IMR-90 (cell line): ENCODE measurements at regions not wholly inside any gene's neighbourhood (a gene's known extent, or its start where the extent isn't known, plus 50 kb on each side); places are given as distances from the start of the nearest gene placed in this dataset.

Experiments used
- ATAC-seq: fragments of 200-7000 bp; cut with Tn5 transposase; 2 replicates; pipeline ENCODE4 v1.9.1; 2020; ENCODE audit warnings: low read depth, mild to moderate bottlenecking, moderate library complexity
- BruUV-seq: library from RNA; stranded (reverse); fragments of 400-500 nt; replicated peaks from 2 replicates; lab custom pipeline; 2021; lab: Mats Ljungman, UMichigan
- CTCF ChIA-PET: fragments of 300-600 bp; formaldehyde crosslinking; extraction: SDS; loops from one replicate; lab custom pipeline; 2021; ENCODE audit warnings: antibody characterized with exemption; lab: Yijun Ruan, JAX
- POLR2A ChIA-PET: fragments of 300-600 bp; sonication (Branson Sonifier 250); formaldehyde crosslinking; loops from one replicate; lab custom pipeline; 2022; ENCODE audit warnings: antibody characterized with exemption; ENCODE audit not compliant: unreplicated experiment; lab: Charles Lee
- DNase-seq: peaks from one replicate; pipeline ENCODE4 v3.0.0; 2013
- H2AFZ ChIP-seq: replicated peaks from 2 replicates; pipeline ENCODE3; 2013; ENCODE audit warnings: low read length, mild to moderate bottlenecking; ENCODE audit not compliant: poor library complexity
- H2AK5ac ChIP-seq: 2 replicates; pipeline ENCODE4 v1.6.1; 2013; ENCODE audit warnings: low read depth, low read length, inconsistent platforms
- H2AK9ac ChIP-seq: replicated peaks from 2 replicates; pipeline ENCODE3; 2013; ENCODE audit warnings: mild to moderate bottlenecking, low read depth, low read length, moderate library complexity; ENCODE audit not compliant: poor library complexity
- H2BK120ac ChIP-seq: 2 replicates; pipeline ENCODE4 v1.6.1; 2013; ENCODE audit warnings: low read depth, low read length, inconsistent platforms
- H2BK15ac ChIP-seq: 3 replicates; pipeline ENCODE4 v1.6.1; 2013; ENCODE audit warnings: low read depth, low read length, inconsistent platforms
- H2BK20ac ChIP-seq: 2 replicates; pipeline ENCODE4 v1.6.1; 2013; ENCODE audit warnings: low read depth, mild to moderate bottlenecking, inconsistent platforms, low read length, moderate library complexity
- H2BK5ac ChIP-seq: 2 replicates; pipeline ENCODE4 v1.6.1; 2013; ENCODE audit warnings: mild to moderate bottlenecking, low read depth, low read length, inconsistent platforms; ENCODE audit not compliant: poor library complexity, severe bottlenecking
- H3K14ac ChIP-seq: replicated peaks from 2 replicates; pipeline ENCODE4 v1.6.1; 2013; ENCODE audit warnings: low read depth, low read length, inconsistent platforms
- H3K18ac ChIP-seq: 2 replicates; pipeline ENCODE4 v1.6.1; 2013; ENCODE audit warnings: low read depth, low read length, control low read depth
- H3K23ac ChIP-seq: 2 replicates; pipeline ENCODE4 v1.6.1; 2013; ENCODE audit warnings: low read depth, low read length, inconsistent platforms
- H3K27ac ChIP-seq: 2 replicates; pipeline ENCODE4 v1.5.1; 2013; ENCODE audit warnings: mild to moderate bottlenecking, control low read depth, low read length; ENCODE audit not compliant: insufficient read depth
- H3K27me3 ChIP-seq: 2 replicates; pipeline ENCODE4 v1.6.1; 2013; ENCODE audit warnings: low read length; ENCODE audit not compliant: control insufficient read depth, insufficient read depth
- H3K36me3 ChIP-seq: 2 replicates; pipeline ENCODE4 v1.6.1; 2013; ENCODE audit warnings: low read length, mixed read lengths; ENCODE audit not compliant: control insufficient read depth, insufficient read depth
- H3K4ac ChIP-seq: 2 replicates; pipeline ENCODE4 v1.6.1; 2013; ENCODE audit warnings: low read depth, low read length, inconsistent platforms
- H3K4me1 ChIP-seq: 2 replicates; pipeline ENCODE4 v1.6.1; 2013; ENCODE audit warnings: low read length, mixed read lengths; ENCODE audit not compliant: control insufficient read depth, insufficient read depth
- H3K4me2 ChIP-seq: 2 replicates; pipeline ENCODE4 v1.6.1; 2013; ENCODE audit warnings: low read depth, mild to moderate bottlenecking, control low read depth, low read length, moderate library complexity
- H3K4me3 ChIP-seq: 2 replicates; pipeline ENCODE4 v1.5.1; 2013; ENCODE audit warnings: low read depth, mild to moderate bottlenecking, control low read depth, low read length, moderate library complexity; ENCODE audit not compliant: insufficient read depth
- H3K56ac ChIP-seq: 2 replicates; pipeline ENCODE4 v1.6.1; 2013; ENCODE audit warnings: low read length, inconsistent platforms; ENCODE audit not compliant: insufficient read depth; ENCODE audit errors: extremely low read depth
- H3K79me1 ChIP-seq, 2 experiments: 2 replicates each; pipeline ENCODE4 v1.6.1; 2013; ENCODE audit warnings: low read length in 2 of 2, inconsistent platforms in 1 of 2, low read depth in 1 of 2
- H3K9ac ChIP-seq: 2 replicates; pipeline ENCODE4 v1.6.1; 2013; ENCODE audit warnings: low read depth, low read length, control low read depth
- H3K9me1 ChIP-seq: 2 replicates; pipeline ENCODE4 v1.6.1; 2013; ENCODE audit warnings: low read length, inconsistent platforms; ENCODE audit not compliant: insufficient read depth
- H3K9me3 ChIP-seq: 2 replicates; pipeline ENCODE4 v1.6.1; 2013; ENCODE audit warnings: low read length; ENCODE audit not compliant: control insufficient read depth, insufficient read depth
- H4K20me1 ChIP-seq: 2 replicates; pipeline ENCODE4 v1.6.1; 2013; ENCODE audit warnings: low read length, inconsistent platforms; ENCODE audit not compliant: insufficient read depth
- H4K5ac ChIP-seq: 2 replicates; pipeline ENCODE4 v1.6.1; 2013; ENCODE audit warnings: mild to moderate bottlenecking, low read depth, low read length, control low read depth
- H4K8ac ChIP-seq, 2 experiments: 2 replicates each; pipeline ENCODE4 v1.6.1; 2013; ENCODE audit warnings: low read depth in 2 of 2, low read length in 2 of 2, control low read depth in 1 of 2, inconsistent platforms in 1 of 2
- H4K91ac ChIP-seq: 2 replicates; pipeline ENCODE4 v1.6.1; 2013; ENCODE audit warnings: low read depth, low read length, inconsistent platforms; ENCODE audit not compliant: insufficient read depth
- CEBPB ChIP-seq: IDR thresholded peaks from 2 replicates; pipeline ENCODE4 v1.6.1; 2012; ENCODE audit warnings: low read depth, low read length, improper control_type of control experiment
- CTCF ChIP-seq: conservative IDR thresholded peaks from 2 replicates; pipeline ENCODE4 v1.5.1; 2012; ENCODE audit warnings: mild to moderate bottlenecking, low read depth, low read length, improper control_type of control experiment
- MAFK ChIP-seq: IDR thresholded peaks from 2 replicates; pipeline ENCODE4 v1.6.1; 2012; ENCODE audit warnings: low read depth, low read length, improper control_type of control experiment
- NFE2L2 ChIP-seq: fragments of 150-350 bp; IDR thresholded peaks from 2 replicates; pipeline ENCODE4 v1.6.1; 2016; ENCODE audit warnings: low read depth, mild to moderate bottlenecking, low read length
- USF2 ChIP-seq: fragments of 150-350 bp; IDR thresholded peaks from 2 replicates; pipeline ENCODE4 v1.6.1; 2017; ENCODE audit warnings: mild to moderate bottlenecking, antibody characterized with exemption, low read length, low read depth
- WGBS, 2 experiments: methylation state at CpG; one replicate each; pipeline versions ENCODE4 v1.1.5 to v1.1.7; 2013; ENCODE audit warnings: missing lambda C conversion rate in 2 of 2; ENCODE audit not compliant: insufficient read length in 1 of 2; ENCODE audit errors: extremely low coverage in 2 of 2; 5-methylcytosine and 5-hydroxymethylcytosine counted together
- dilution Hi-C: fragments of 300-500 bp; cut with HindIII; formaldehyde crosslinking; loops from one replicate; pipeline ENCODE4 v1.14.3; 2018; ENCODE audit warnings: low sequenced_read_pairs; ENCODE audit not compliant: unreplicated experiment
- in situ Hi-C: fragments of 300-500 bp; cut with MboI; formaldehyde crosslinking; loops from 3 replicates; pipeline ENCODE4 v1.14.3; 2019; ENCODE audit warnings: low sequenced_read_pairs, inconsistent platforms, mixed read lengths
- intact Hi-C: fragments of 100-400 bp; cut with micrococcal nuclease; formaldehyde crosslinking; loops from 2 replicates; pipeline ENCODE4 v1.10.0; 2022
- TF ChIP-seq, protein P1 (sequence below): fragments of 150-350 bp; IDR thresholded peaks from 2 replicates; pipeline ENCODE4 v1.6.1; 2016; ENCODE audit warnings: low read depth, mild to moderate bottlenecking, low read length, moderate library complexity, borderline replicate concordance

DNA sequence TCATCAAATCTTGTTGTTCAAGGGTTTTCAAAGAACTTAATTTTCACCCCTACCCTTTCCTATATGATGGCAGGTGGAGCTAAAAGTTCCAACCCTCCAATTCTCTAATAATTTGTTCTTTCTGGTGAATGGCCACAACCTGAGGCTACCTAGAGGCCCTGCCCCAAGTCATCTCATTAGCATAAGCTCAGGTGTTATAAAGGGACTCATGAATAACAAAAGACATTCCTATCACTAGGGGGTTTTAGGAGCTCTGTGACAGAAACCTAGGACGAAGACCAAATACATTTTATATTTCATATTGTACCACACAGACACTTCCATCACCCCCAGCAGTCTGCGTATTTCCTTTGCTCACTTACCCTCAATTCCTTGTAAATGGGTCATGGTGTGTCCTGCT, 483.6 kb upstream of the EPHA6 start:
- Histone ChIP-seq H3K4me2 (no peak overlapping the region), H3K27ac (no peak overlapping the region), H2AK9ac (no peak overlapping the region), H3K14ac (no peak overlapping the region), H3K56ac (no peak overlapping the region), H2AFZ (no peak overlapping the region), H3K4ac (no peak overlapping the region), H4K8ac (no peak overlapping the region), H2BK120ac (no peak overlapping the region), H2BK20ac (no peak overlapping the region), H4K91ac (no peak overlapping the region), H3K9ac (no peak overlapping the region), H3K9me1 (no peaks in the 10 kb centered on the region), H3K23ac (no peak overlapping the region), H4K5ac (no peak overlapping the region), H3K4me1 (no peaks in the 10 kb centered on the region), H2BK5ac (no peak overlapping the region), H3K18ac (no peak overlapping the region), H2AK5ac (no peak overlapping the region), H2BK15ac (no peak overlapping the region), H3K4me3 (no peak overlapping the region), H3K9me3 (peaks cover 2% of the 10 kb centered on the region; the same call in 1 of the 2 replicates), H3K79me1 (no peaks in the 10 kb centered on the region), H4K20me1 (no peaks in the 10 kb centered on the region), H3K27me3 (no peaks in the 10 kb centered on the region), H3K36me3 (no peaks in the 10 kb centered on the region)
- no peak for DNase-seq
- CTCF ChIA-PET: no interaction called here
- no TSS peak for BruUV-seq
- intact Hi-C loops: no loop called here
- in situ Hi-C loops: no loop called here
- no peak for TF ChIP-seq CTCF
- TF ChIP-seq MAFK: no peak
- no peak for TF ChIP-seq NFE2L2
- TF ChIP-seq, protein P1, sequence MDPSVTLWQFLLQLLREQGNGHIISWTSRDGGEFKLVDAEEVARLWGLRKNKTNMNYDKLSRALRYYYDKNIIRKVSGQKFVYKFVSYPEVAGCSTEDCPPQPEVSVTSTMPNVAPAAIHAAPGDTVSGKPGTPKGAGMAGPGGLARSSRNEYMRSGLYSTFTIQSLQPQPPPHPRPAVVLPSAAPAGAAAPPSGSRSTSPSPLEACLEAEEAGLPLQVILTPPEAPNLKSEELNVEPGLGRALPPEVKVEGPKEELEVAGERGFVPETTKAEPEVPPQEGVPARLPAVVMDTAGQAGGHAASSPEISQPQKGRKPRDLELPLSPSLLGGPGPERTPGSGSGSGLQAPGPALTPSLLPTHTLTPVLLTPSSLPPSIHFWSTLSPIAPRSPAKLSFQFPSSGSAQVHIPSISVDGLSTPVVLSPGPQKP: no peak
- TF ChIP-seq CEBPB: no peak
- no peak for TF ChIP-seq USF2
- no CpG with 5 or more reads among the region's 2 CpGs for WGBS, 2 experiments
- ATAC-seq: no peak
- POLR2A ChIA-PET: no interaction called here
- dilution Hi-C loops: no loop called here
